Endothelial cell of umbilical vein (primary cell): ENCODE measurements at regions not wholly inside any gene's neighbourhood (a gene's known extent, or its start where the extent isn't known, plus 50 kb on each side); places are given as distances from the start of the nearest gene placed in this dataset.

Source experiments
- CTCF ChIP-seq, 2 donors: IDR thresholded peaks; 1 replicate in 1 of 2; 2 replicates in 1 of 2; pipeline ENCODE4 v1.5.1; 2011; ENCODE audit warnings: low read length in 2 of 2, mild to moderate bottlenecking in 2 of 2, moderate library complexity in 2 of 2, control low read depth in 1 of 2, inconsistent platforms in 1 of 2, low read depth in 1 of 2; ENCODE audit not compliant: insufficient read depth in 1 of 2; ENCODE audit errors: extremely low read depth in 1 of 2
- EZH2 ChIP-seq: IDR thresholded peaks from 2 replicates; pipeline ENCODE4 v1.6.1; 2012; ENCODE audit warnings: borderline replicate concordance, low read depth, mild to moderate bottlenecking, moderate library complexity, low read length, inconsistent platforms; ENCODE audit not compliant: severe bottlenecking
- GATA2 ChIP-seq: IDR thresholded peaks from 2 replicates; pipeline ENCODE4 v1.7.0; 2011; ENCODE audit warnings: low read depth, mild to moderate bottlenecking, moderate library complexity, mixed read lengths, low read length; ENCODE audit not compliant: insufficient read length, insufficient read depth
- POLR2A ChIP-seq: IDR thresholded peaks from 2 replicates; pipeline ENCODE4 v1.6.1; 2012; ENCODE audit warnings: low read depth, mild to moderate bottlenecking, control low read depth, low read length
- POLR2AphosphoS5 ChIP-seq: IDR thresholded peaks from 2 replicates; pipeline ENCODE4 v1.6.1; 2012; ENCODE audit warnings: low read depth, mild to moderate bottlenecking, control low read depth, low read length, moderate library complexity; ENCODE audit not compliant: insufficient read depth
- TF ChIP-seq, protein P1 (sequence below): IDR thresholded peaks from 2 replicates; pipeline ENCODE4 v1.6.1; 2011; ENCODE audit not compliant: insufficient read depth, insufficient read length

GRCh38 chr6:14339172-14339571 is 221.6 kb downstream of the CD83 start:
- TF ChIP-seq POLR2AphosphoS5: no peak
- TF ChIP-seq POLR2A: no peak
- no peak for TF ChIP-seq CTCF (IDR thresholded peaks at IDR 0.05; ENCODE audit: extremely low read depth in 1 of 2, insufficient read depth in 1 of 2, low read depth in 1 of 2, low read length in 2 of 2)
- TF ChIP-seq, protein P1, sequence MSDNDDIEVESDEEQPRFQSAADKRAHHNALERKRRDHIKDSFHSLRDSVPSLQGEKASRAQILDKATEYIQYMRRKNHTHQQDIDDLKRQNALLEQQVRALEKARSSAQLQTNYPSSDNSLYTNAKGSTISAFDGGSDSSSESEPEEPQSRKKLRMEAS: no peak
- TF ChIP-seq EZH2: no peak
- TF ChIP-seq GATA2: no peak
